GM23248 (cell line): ENCODE measurements at regions not wholly inside any gene's neighbourhood (a gene's known extent, or its start where the extent isn't known, plus 50 kb on each side); places are given as distances from the start of the nearest gene placed in this dataset.

ENCODE experiments used
- DNase-seq: peaks from one replicate; pipeline ENCODE4 v3.0.0-alpha.2; 2015
- H2AFZ ChIP-seq: fragments of 200-600 bp; sonication (generic); 2 replicates; pipeline ENCODE4 v1.6.1; 2016; ENCODE audit warnings: antibody characterized with exemption
- H3F3A ChIP-seq: fragments of 200-600 bp; sonication (generic); 2 replicates; pipeline ENCODE4 v1.6.1; 2016; ENCODE audit warnings: mild to moderate bottlenecking, antibody characterized with exemption, mixed run types; ENCODE audit not compliant: insufficient read depth
- H3K27ac ChIP-seq: fragments of 200-600 bp; sonication (generic); 2 replicates; pipeline ENCODE4 v1.5.1; 2016; ENCODE audit warnings: mild to moderate bottlenecking
- H3K27me3 ChIP-seq: fragments of 200-600 bp; sonication (generic); replicated peaks from 2 replicates; pipeline ENCODE4 v1.6.1; 2016; ENCODE audit warnings: mild to moderate bottlenecking; ENCODE audit not compliant: insufficient read depth
- H3K36me3 ChIP-seq: fragments of 200-600 bp; sonication (generic); 2 replicates; pipeline ENCODE4 v1.6.1; 2016; ENCODE audit warnings: low read depth, mild to moderate bottlenecking
- H3K4me1 ChIP-seq: fragments of 200-600 bp; sonication (generic); 2 replicates; pipeline ENCODE4 v1.6.1; 2016; ENCODE audit warnings: mild to moderate bottlenecking; ENCODE audit not compliant: insufficient read depth
- H3K4me2 ChIP-seq: fragments of 200-600 bp; sonication (generic); one replicate; pipeline ENCODE4 v1.6.1; 2016; ENCODE audit warnings: mild to moderate bottlenecking; ENCODE audit not compliant: unreplicated experiment
- H3K4me3 ChIP-seq: fragments of 200-600 bp; sonication (generic); 2 replicates; pipeline ENCODE4 v1.5.1; 2016; ENCODE audit warnings: mild to moderate bottlenecking
- H3K79me2 ChIP-seq: fragments of 200-600 bp; sonication (generic); 2 replicates; pipeline ENCODE4 v1.6.1; 2016; ENCODE audit warnings: mild to moderate bottlenecking; ENCODE audit not compliant: insufficient read depth
- H3K9ac ChIP-seq: fragments of 200-600 bp; sonication (generic); 2 replicates; pipeline ENCODE4 v1.6.1; 2016; ENCODE audit warnings: mild to moderate bottlenecking
- H3K9me2 ChIP-seq: fragments of 200-600 bp; sonication (generic); 2 replicates; pipeline ENCODE4 v1.6.1; 2016; ENCODE audit warnings: mixed run types, mild to moderate bottlenecking, moderate library complexity; ENCODE audit not compliant: insufficient read depth
- H3K9me3 ChIP-seq: fragments of 200-600 bp; sonication (generic); one replicate; pipeline ENCODE4 v1.6.1; 2017; ENCODE audit warnings: low read depth
- H4K20me1 ChIP-seq: fragments of 200-600 bp; sonication (generic); 2 replicates; pipeline ENCODE4 v1.6.0; 2016; ENCODE audit not compliant: insufficient read depth
- EZH2 ChIP-seq: fragments of 200-600 bp; sonication (generic); IDR thresholded peaks from 2 replicates; pipeline ENCODE4 v1.6.1; 2018; ENCODE audit warnings: antibody characterized with exemption, mild to moderate bottlenecking; ENCODE audit not compliant: insufficient read depth, poor library complexity, severe bottlenecking
- EZH2phosphoT487 ChIP-seq: fragments of 200-600 bp; sonication (generic); IDR thresholded peaks from 2 replicates; pipeline ENCODE4 v1.6.1; 2018; ENCODE audit warnings: antibody characterized with exemption, moderate library complexity, mild to moderate bottlenecking, low read depth; ENCODE audit not compliant: insufficient read depth
- WGBS, 2 experiments: methylation state at CpG; one replicate each; pipeline ENCODE4 v1.1.6; 2015 to 2017; ENCODE audit warnings: low lambda C conversion rate in 2 of 2, low coverage in 1 of 2; ENCODE audit errors: missing lambda C conversion rate in 2 of 2; 5-methylcytosine and 5-hydroxymethylcytosine counted together
- in situ Hi-C: fragments of 300-500 bp; cut with MboI; formaldehyde crosslinking; loops from 2 replicates; pipeline ENCODE4 v1.15.0; 2020

DNA sequence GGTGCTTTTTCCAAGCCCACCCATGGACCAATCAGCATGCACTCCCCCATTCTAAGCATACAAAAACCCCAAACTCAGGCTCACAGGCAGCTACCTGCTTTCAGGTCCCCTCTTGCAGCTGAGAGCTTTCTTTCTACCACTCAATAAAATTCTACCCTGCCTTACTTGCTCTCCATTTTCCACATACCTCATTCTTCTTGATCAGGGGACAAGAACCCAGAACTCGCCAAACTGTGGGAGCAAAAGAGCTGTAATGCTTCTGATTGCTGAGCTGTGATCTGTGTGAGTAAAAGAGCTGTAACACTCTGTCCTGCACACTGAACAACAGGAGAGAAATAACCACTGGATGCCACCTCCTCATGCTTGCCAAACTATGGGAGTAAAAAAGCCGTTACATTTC, 972.1 kb downstream of the SLITRK5 start:
- H3K79me2 ChIP-seq = no peaks in the 10 kb centered on the region
- 5 to 17% methylated on average over 2 of the region's 2 CpGs for WGBS, 2 experiments
- no peaks in the 10 kb centered on the region for H3K4me1 ChIP-seq
- no peak overlapping the region for H3K27ac ChIP-seq
- H2AFZ ChIP-seq = no peak overlapping the region
- H3K9me2 ChIP-seq = no peaks in the 10 kb centered on the region
- TF ChIP-seq EZH2phosphoT487 (no peak), EZH2 (no peak)
- no peak overlapping the region for H3K4me3 ChIP-seq
- H3K9me3 ChIP-seq = no peaks in the 10 kb centered on the region
- no peaks in the 10 kb centered on the region for H3F3A ChIP-seq
- no peak overlapping the region for H3K9ac ChIP-seq
- no peaks in the 10 kb centered on the region for H3K36me3 ChIP-seq
- H3K4me2 ChIP-seq = no peak overlapping the region
- in situ Hi-C loops = no loop called here
- no peaks in the 10 kb centered on the region for H4K20me1 ChIP-seq
- no peak for DNase-seq
- H3K27me3 ChIP-seq = no peaks in the 10 kb centered on the region

DNA sequence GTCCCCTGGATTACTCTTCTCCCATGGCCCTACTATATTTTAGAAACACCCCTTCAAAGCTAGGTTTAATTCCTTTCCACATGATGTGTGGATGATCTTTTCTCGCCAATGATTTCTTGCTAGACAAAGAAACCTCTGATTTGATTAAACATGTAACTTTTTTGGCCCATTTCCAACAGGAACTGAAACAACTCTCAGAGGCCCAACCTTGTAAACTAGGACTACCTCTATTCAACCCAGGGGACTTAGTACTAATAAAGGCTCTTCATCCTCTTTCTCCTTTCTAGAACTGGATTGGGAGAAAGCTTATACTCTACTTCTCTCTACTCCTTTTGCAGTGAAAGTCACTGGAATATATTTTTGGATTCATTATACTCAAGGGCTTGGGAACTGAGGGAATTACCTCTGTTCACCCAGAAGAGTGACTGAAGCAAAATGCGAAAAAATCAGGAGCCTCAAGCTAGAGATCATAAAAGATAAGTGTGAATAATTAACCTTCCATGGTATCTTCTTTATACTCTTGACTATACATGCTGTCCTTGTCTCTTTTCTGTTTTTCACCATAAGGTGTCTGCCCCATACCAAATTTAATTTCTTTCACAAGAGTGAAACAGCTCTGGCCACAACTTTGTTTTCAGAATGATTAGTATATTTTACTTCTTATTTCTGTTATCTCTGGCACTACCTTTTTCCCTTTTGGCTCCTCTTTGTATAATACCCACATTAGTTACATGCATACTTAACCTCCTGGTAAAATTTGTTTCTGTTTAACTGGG, 977.6 kb downstream of the SLITRK5 start:
- Histone ChIP-seq H3K4me1 (no peaks in the 10 kb centered on the region), H3K27ac (no peak overlapping the region), H2AFZ (no peak overlapping the region), H3K4me2 (no peak overlapping the region), H3K27me3 (no peaks in the 10 kb centered on the region), H3F3A (no peaks in the 10 kb centered on the region), H3K79me2 (no peaks in the 10 kb centered on the region), H3K9me2 (no peaks in the 10 kb centered on the region), H3K4me3 (no peak overlapping the region), H3K36me3 (no peaks in the 10 kb centered on the region), H3K9ac (no peak overlapping the region), H3K9me3 (no peaks in the 10 kb centered on the region), H4K20me1 (no peaks in the 10 kb centered on the region)
- TF ChIP-seq EZH2phosphoT487 = no peak
- TF ChIP-seq EZH2 = no peak
- in situ Hi-C loops = no loop called here
- no peak for DNase-seq
- 9 to 13% methylated on average over 2 of the region's 2 CpGs for WGBS, 2 experiments

DNA sequence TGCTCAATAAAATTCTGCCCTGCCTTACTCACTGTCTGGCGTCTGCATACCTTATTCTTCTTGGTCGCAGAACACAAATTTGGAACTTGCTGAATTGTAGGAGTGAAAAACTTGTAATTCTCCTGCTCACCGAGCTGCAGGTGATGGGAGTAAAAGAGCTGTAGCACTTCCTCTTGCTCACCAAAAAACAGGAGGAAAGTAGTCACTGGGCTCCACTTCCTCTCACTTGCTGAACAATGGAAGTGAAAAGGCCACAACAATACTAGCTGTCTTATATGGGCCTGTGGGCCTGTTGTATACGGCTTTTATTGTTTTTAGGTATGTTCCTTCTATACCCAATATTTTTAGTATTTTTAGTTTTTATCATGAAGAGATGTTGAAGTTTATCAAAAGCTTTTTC, 978.7 kb downstream of the SLITRK5 start:
- no peak for DNase-seq
- H3K4me2 ChIP-seq = no peak overlapping the region
- H3F3A ChIP-seq = no peaks in the 10 kb centered on the region
- H3K9me3 ChIP-seq = peaks cover 3% of the 10 kb centered on the region
- H2AFZ ChIP-seq = no peak overlapping the region
- 7 to 16% methylated on average over 4 of the region's 4 CpGs for WGBS, 2 experiments
- no peaks in the 10 kb centered on the region for H4K20me1 ChIP-seq
- H3K4me3 ChIP-seq = no peak overlapping the region
- H3K79me2 ChIP-seq = no peaks in the 10 kb centered on the region
- H3K9me2 ChIP-seq = no peaks in the 10 kb centered on the region
- in situ Hi-C loops = no loop called here
- no peak for TF ChIP-seq EZH2phosphoT487
- TF ChIP-seq EZH2 = no peak
- H3K27ac ChIP-seq = no peak overlapping the region
- H3K9ac ChIP-seq = no peak overlapping the region
- no peaks in the 10 kb centered on the region for H3K27me3 ChIP-seq
- no peaks in the 10 kb centered on the region for H3K36me3 ChIP-seq
- H3K4me1 ChIP-seq = no peaks in the 10 kb centered on the region

DNA sequence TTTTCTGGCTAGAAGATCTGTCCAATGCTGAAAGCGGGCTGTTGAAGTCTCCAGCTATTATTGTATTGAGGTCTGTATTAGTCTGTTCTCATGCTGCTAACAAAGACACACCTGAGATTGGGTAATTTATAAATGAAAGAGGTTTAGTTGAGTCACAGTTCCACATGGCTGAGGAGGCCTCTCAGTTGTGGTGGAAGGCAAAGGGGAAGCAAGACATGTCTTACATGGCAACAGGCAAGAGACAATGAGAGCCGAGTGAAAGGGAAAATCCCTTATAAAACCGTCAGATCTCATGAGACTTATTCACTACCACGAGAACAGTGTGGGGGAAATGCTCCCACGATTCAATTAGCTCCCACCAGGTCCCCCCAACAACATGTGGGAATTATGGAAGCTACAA, 980.4 kb downstream of the SLITRK5 start:
- Histone ChIP-seq H3K9ac (no peak overlapping the region), H3F3A (no peaks in the 10 kb centered on the region), H3K79me2 (no peaks in the 10 kb centered on the region), H4K20me1 (no peaks in the 10 kb centered on the region), H3K27ac (no peak overlapping the region), H3K9me2 (no peaks in the 10 kb centered on the region), H3K4me2 (no peak overlapping the region), H3K4me3 (no peak overlapping the region), H3K9me3 (peaks cover 3% of the 10 kb centered on the region), H3K27me3 (no peaks in the 10 kb centered on the region), H3K36me3 (no peaks in the 10 kb centered on the region), H2AFZ (no peak overlapping the region), H3K4me1 (no peaks in the 10 kb centered on the region)
- TF ChIP-seq EZH2phosphoT487 = no peak
- TF ChIP-seq EZH2 = no peak
- DNase-seq = no peak
- in situ Hi-C loops = no loop called here
- 15 to 22% methylated on average over 5 of the region's 5 CpGs for WGBS, 2 experiments

DNA sequence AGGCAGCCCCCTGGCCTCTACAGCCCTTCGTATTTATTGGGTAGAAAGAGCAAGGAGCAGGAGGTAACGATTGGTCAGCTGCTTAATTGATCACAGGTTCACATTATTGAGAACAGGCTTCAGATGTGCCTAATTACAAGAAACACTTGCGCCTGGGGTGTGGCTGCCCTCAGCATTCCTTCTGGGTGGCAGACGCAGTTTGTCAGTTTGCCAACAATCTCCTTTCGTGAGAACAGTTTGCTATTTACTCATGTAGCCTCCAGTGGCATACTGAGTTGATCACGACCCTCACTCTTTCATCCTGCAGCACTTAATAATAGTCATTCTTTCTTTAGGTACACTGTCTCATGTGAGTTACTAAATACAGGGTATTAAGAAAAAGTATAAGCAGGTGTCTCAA, 985.6 kb downstream of the SLITRK5 start:
- TF ChIP-seq EZH2 = no peak
- TF ChIP-seq EZH2phosphoT487 = no peak
- 1 to 3% methylated on average over 6 of the region's 6 CpGs for WGBS, 2 experiments
- Histone ChIP-seq H3F3A (no peaks in the 10 kb centered on the region), H3K4me2 (no peak overlapping the region), H3K36me3 (no peaks in the 10 kb centered on the region), H3K27ac (no peak overlapping the region), H3K9me3 (peaks cover 3% of the 10 kb centered on the region), H2AFZ (no peak overlapping the region), H4K20me1 (no peaks in the 10 kb centered on the region), H3K9ac (no peak overlapping the region), H3K79me2 (no peaks in the 10 kb centered on the region), H3K27me3 (no peaks in the 10 kb centered on the region), H3K9me2 (no peaks in the 10 kb centered on the region), H3K4me3 (no peak overlapping the region), H3K4me1 (no peaks in the 10 kb centered on the region)
- in situ Hi-C loops = no loop called here
- no peak for DNase-seq
